GM12878 (cell line): ENCODE measurements at regions not wholly inside any gene's neighbourhood (a gene's known extent, or its start where the extent isn't known, plus 50 kb on each side); places are given as distances from the start of the nearest gene placed in this dataset.

ENCODE experiments used
- ATAC-seq: fragments of 200-7000 bp; cut with Tn5 transposase; 3 replicates; pipeline ENCODE4 v1.9.1; 2020; ENCODE audit warnings: mild to moderate bottlenecking, moderate library complexity
- BruUV-seq: library from RNA; stranded (reverse); fragments of 400-500 nt; replicated peaks from 2 replicates; lab custom pipeline; 2021; lab: Mats Ljungman, UMichigan
- CTCF ChIA-PET: fragments of 300-600 bp; sonication (Branson Sonifier 250); formaldehyde crosslinking; extraction: SDS; loops from one replicate; lab custom pipeline; 2021; ENCODE audit warnings: inconsistent platforms; lab: Yijun Ruan, JAX
- POLR2A ChIA-PET: fragments of 350-600 bp; formaldehyde crosslinking; extraction: SDS; loops from one replicate; lab custom pipeline; 2021; ENCODE audit warnings: inconsistent platforms; lab: Charles Lee
- RAD21 ChIA-PET: fragments of 300-600 bp; sonication (Branson Sonifier 250); formaldehyde crosslinking; loops from one replicate; lab custom pipeline; 2023; ENCODE audit warnings: antibody characterized with exemption; ENCODE audit not compliant: unreplicated experiment; lab: Charles Lee
- SMC1A ChIA-PET: fragments of 300-600 bp; sonication (Branson Sonifier 250); formaldehyde crosslinking; loops from one replicate; lab custom pipeline; 2023; ENCODE audit not compliant: unreplicated experiment, uncharacterized antibody; lab: Charles Lee
- DNase-seq: peaks from one replicate; pipeline ENCODE4 v3.0.0-alpha.2; 2011; ENCODE audit warnings: low read depth, low spot score
- FAIRE-seq: peaks from 3 replicates; lab custom pipeline; 2011; peaks lifted over from hg19 to GRCh38; lab: Jason Lieb, UNC
- H2AFZ ChIP-seq: 2 replicates; pipeline ENCODE4 v1.6.0; 2011; ENCODE audit warnings: low read depth, low read length, control low read depth; ENCODE audit not compliant: control insufficient read depth
- H3K27ac ChIP-seq: 2 replicates; pipeline ENCODE4 v1.5.1; 2011; ENCODE audit warnings: control low read depth; ENCODE audit not compliant: control insufficient read depth, insufficient read depth
- H3K27me3 ChIP-seq, 2 experiments: replicated peaks in 1 of 2; 2 replicates each; pipeline versions ENCODE4 v1.6.0 to v1.6.1; 2011; ENCODE audit warnings: low read length in 1 of 2; ENCODE audit not compliant: control insufficient read depth in 2 of 2, insufficient read depth in 2 of 2
- H3K36me3 ChIP-seq, 2 experiments: 2 replicates each; pipeline ENCODE4 v1.5.1; 2011; ENCODE audit warnings: low read length in 1 of 2; ENCODE audit not compliant: control insufficient read depth in 2 of 2, insufficient read depth in 2 of 2
- H3K4me1 ChIP-seq: 2 replicates; pipeline ENCODE4 v1.6.1; 2011; ENCODE audit warnings: mild to moderate bottlenecking, low read length, moderate library complexity, mixed read lengths; ENCODE audit not compliant: control insufficient read depth, insufficient read depth
- H3K4me2 ChIP-seq: 2 replicates; pipeline ENCODE4 v1.6.0; 2011; ENCODE audit warnings: control low read depth; ENCODE audit not compliant: control insufficient read depth, insufficient read depth
- H3K4me3 ChIP-seq: fragments of 200-600 bp; sonication (generic); 2 replicates; pipeline ENCODE4 v1.5.1; 2016
- H3K79me2 ChIP-seq: 2 replicates; pipeline ENCODE4 v1.6.0; 2011; ENCODE audit warnings: low read length; ENCODE audit not compliant: control insufficient read depth, insufficient read depth
- H3K9ac ChIP-seq: 2 replicates; pipeline ENCODE4 v1.8.0; 2011; ENCODE audit warnings: low read length, control low read depth, mixed read lengths; ENCODE audit not compliant: control insufficient read depth, insufficient read depth
- H3K9me3 ChIP-seq: replicated peaks from 3 replicates; pipeline ENCODE4 v1.5.1; 2011; ENCODE audit warnings: mild to moderate bottlenecking, low read length; ENCODE audit not compliant: control insufficient read depth, insufficient read depth
- H4K20me1 ChIP-seq: 2 replicates; pipeline ENCODE4 v1.6.0; 2011; ENCODE audit not compliant: control insufficient read depth, insufficient read depth
- BCL11A ChIP-seq: IDR thresholded peaks from 2 replicates; pipeline ENCODE4 v1.6.1; 2011; ENCODE audit warnings: low read depth, low read length
- CBX5 ChIP-seq: sonication (generic); IDR thresholded peaks from 2 replicates; pipeline ENCODE4 v1.6.1; 2016; ENCODE audit warnings: low read depth, moderate library complexity, mild to moderate bottlenecking, inconsistent platforms
- CREB1 ChIP-seq: IDR thresholded peaks from 2 replicates; pipeline ENCODE4 v1.6.1; 2012; ENCODE audit warnings: low read depth, mild to moderate bottlenecking, inconsistent platforms
- EGR1 ChIP-seq, 2 experiments: IDR thresholded peaks; 1 replicate in 1 of 2; 2 replicates in 1 of 2; pipeline ENCODE4 v1.6.1; 2011 to 2012; ENCODE audit warnings: low read depth in 2 of 2, low read length in 2 of 2, borderline replicate concordance in 1 of 2, mild to moderate bottlenecking in 1 of 2, moderate library complexity in 1 of 2
- KLF5 ChIP-seq: fragments of 450-650 bp; IDR thresholded peaks from 2 replicates; pipeline ENCODE4 v1.6.1; 2014; ENCODE audit warnings: mild to moderate bottlenecking; ENCODE audit not compliant: partially characterized antibody
- LARP7 ChIP-seq: fragments of 450-650 bp; IDR thresholded peaks from 2 replicates; pipeline ENCODE4 v1.6.1; 2017; ENCODE audit warnings: mild to moderate bottlenecking
- MTA3 ChIP-seq: IDR thresholded peaks from 2 replicates; pipeline ENCODE4 v1.6.1; 2012; ENCODE audit warnings: low read length, inconsistent platforms, borderline replicate concordance
- NBN ChIP-seq: fragments of 450-650 bp; IDR thresholded peaks from 2 replicates; pipeline ENCODE4 v1.6.1; 2016
- POLR2A ChIP-seq: IDR thresholded peaks from 2 replicates; pipeline ENCODE4 v1.6.1; 2011; ENCODE audit warnings: low read depth, mild to moderate bottlenecking, low read length
- SMAD5 ChIP-seq: IDR thresholded peaks from 2 replicates; pipeline ENCODE4 v1.6.1; 2016; ENCODE audit warnings: antibody characterized with exemption, low read depth
- STAT3 ChIP-seq: IDR thresholded peaks from 2 replicates; pipeline ENCODE4 v1.6.1; 2011; ENCODE audit warnings: low read depth, low read length, improper control_type of control experiment
- SUPT20H ChIP-seq: IDR thresholded peaks from 2 replicates; pipeline ENCODE4 v1.6.1; 2011; ENCODE audit warnings: low read depth, mild to moderate bottlenecking, low read length, moderate library complexity, borderline replicate concordance; ENCODE audit not compliant: control insufficient read depth
- TBL1XR1 ChIP-seq: IDR thresholded peaks from 2 replicates; pipeline ENCODE4 v1.6.1; 2012; ENCODE audit warnings: low read depth, low read length, improper control_type of control experiment
- ZBED1 ChIP-seq: IDR thresholded peaks from 2 replicates; pipeline ENCODE4 v1.6.1; 2016; ENCODE audit warnings: borderline replicate concordance
- WGBS: methylation state at CpG from one replicate; pipeline ENCODE4 v1.1.6; 2016; ENCODE audit warnings: low lambda C conversion rate; ENCODE audit not compliant: insufficient replicate concordance, insufficient coverage; ENCODE audit errors: missing lambda C conversion rate; 5-methylcytosine and 5-hydroxymethylcytosine counted together
- in situ Hi-C: fragments of 300-500 bp; cut with MboI; formaldehyde crosslinking; loops from 9 replicates; pipeline ENCODE4 v1.14.3; 2018; ENCODE audit warnings: mixed read lengths
- intact Hi-C: fragments of 100-400 bp; cut with micrococcal nuclease; formaldehyde crosslinking; loops from one replicate; pipeline ENCODE4 v1.14.2; 2022; ENCODE audit not compliant: unreplicated experiment
- TF ChIP-seq, protein P1 (sequence below): IDR thresholded peaks from 2 replicates; pipeline ENCODE4 v1.6.1; 2011; ENCODE audit warnings: low read depth, mild to moderate bottlenecking, low read length, moderate library complexity, borderline replicate concordance; ENCODE audit errors: extremely low read depth
- TF ChIP-seq, protein P2 (sequence below): IDR thresholded peaks from 2 replicates; pipeline ENCODE4 v1.6.1; 2012; ENCODE audit warnings: low read depth, low read length, improper control_type of control experiment
- TF ChIP-seq, protein P3 (sequence below): IDR thresholded peaks from 2 replicates; pipeline ENCODE4 v1.6.1; 2012; ENCODE audit warnings: low read depth, low read length, improper control_type of control experiment
- TF ChIP-seq, protein P4 (sequence below): fragments of 450-650 bp; IDR thresholded peaks from 2 replicates; pipeline ENCODE4 v1.6.1; 2018; ENCODE audit warnings: borderline replicate concordance, mild to moderate bottlenecking; ENCODE audit not compliant: partially characterized antibody

DNA sequence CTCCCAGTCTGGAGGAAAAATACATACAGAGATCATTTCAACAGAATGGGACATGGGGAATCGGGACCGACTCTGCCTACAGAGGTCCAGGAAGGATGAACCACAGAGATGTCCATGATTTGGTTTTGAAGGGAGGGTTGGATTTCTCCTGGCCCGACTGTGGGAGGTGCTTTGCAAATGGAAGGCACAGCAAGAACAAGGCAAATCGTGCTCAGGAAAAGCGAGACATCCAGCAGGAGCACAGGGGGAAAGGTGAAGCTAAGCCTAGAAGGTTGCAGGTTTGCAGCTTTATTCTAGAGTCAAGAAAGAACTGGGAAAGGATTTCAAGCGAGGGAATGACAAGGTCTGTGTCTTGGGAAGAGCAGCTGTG is 181.9 kb downstream of the OPA1 start:
- no peak overlapping the region for H3K9ac ChIP-seq
- FAIRE-seq (no peak), DNase-seq (no peak), ATAC-seq (no peak)
- H3K27me3 ChIP-seq = no peaks in the 10 kb centered on the region
- BruUV-seq = no TSS peak
- no peak overlapping the region for H3K4me3 ChIP-seq
- H3K27ac ChIP-seq = no peak overlapping the region
- intact Hi-C loops (loop anchor here (5.0 kb wide), 1 partner anchor 113 kb away; no protein-coding TSS in a partner anchor), in situ Hi-C loops (no loop called here)
- H2AFZ ChIP-seq = no peak overlapping the region
- H3K4me1 ChIP-seq = no peaks in the 10 kb centered on the region
- no peaks in the 10 kb centered on the region for H3K79me2 ChIP-seq
- TF ChIP-seq MTA3 = no peak
- TF ChIP-seq STAT3 = no peak
- no peak for TF ChIP-seq LARP7
- no peak for TF ChIP-seq SMAD5
- no peak for TF ChIP-seq ZBED1
- TF ChIP-seq BCL11A = no peak
- TF ChIP-seq, protein P1, sequence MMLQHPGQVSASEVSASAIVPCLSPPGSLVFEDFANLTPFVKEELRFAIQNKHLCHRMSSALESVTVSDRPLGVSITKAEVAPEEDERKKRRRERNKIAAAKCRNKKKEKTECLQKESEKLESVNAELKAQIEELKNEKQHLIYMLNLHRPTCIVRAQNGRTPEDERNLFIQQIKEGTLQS = no peak
- TF ChIP-seq CBX5 = no peak
- TF ChIP-seq KLF5 = no peak
- TF ChIP-seq NBN = no peak
- no peak for TF ChIP-seq EGR1 (IDR thresholded peaks at IDR 0.05; ENCODE audit: borderline replicate concordance in 1 of 2, low read depth in 2 of 2, low read length in 2 of 2)
- TF ChIP-seq, protein P2, sequence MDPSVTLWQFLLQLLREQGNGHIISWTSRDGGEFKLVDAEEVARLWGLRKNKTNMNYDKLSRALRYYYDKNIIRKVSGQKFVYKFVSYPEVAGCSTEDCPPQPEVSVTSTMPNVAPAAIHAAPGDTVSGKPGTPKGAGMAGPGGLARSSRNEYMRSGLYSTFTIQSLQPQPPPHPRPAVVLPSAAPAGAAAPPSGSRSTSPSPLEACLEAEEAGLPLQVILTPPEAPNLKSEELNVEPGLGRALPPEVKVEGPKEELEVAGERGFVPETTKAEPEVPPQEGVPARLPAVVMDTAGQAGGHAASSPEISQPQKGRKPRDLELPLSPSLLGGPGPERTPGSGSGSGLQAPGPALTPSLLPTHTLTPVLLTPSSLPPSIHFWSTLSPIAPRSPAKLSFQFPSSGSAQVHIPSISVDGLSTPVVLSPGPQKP = no peak
- no peak for TF ChIP-seq SUPT20H
- TF ChIP-seq TBL1XR1 = no peak
- TF ChIP-seq CREB1 = no peak
- TF ChIP-seq, protein P3, sequence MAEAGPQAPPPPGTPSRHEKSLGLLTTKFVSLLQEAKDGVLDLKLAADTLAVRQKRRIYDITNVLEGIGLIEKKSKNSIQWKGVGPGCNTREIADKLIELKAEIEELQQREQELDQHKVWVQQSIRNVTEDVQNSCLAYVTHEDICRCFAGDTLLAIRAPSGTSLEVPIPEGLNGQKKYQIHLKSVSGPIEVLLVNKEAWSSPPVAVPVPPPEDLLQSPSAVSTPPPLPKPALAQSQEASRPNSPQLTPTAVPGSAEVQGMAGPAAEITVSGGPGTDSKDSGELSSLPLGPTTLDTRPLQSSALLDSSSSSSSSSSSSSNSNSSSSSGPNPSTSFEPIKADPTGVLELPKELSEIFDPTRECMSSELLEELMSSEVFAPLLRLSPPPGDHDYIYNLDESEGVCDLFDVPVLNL = no peak
- TF ChIP-seq, protein P4, sequence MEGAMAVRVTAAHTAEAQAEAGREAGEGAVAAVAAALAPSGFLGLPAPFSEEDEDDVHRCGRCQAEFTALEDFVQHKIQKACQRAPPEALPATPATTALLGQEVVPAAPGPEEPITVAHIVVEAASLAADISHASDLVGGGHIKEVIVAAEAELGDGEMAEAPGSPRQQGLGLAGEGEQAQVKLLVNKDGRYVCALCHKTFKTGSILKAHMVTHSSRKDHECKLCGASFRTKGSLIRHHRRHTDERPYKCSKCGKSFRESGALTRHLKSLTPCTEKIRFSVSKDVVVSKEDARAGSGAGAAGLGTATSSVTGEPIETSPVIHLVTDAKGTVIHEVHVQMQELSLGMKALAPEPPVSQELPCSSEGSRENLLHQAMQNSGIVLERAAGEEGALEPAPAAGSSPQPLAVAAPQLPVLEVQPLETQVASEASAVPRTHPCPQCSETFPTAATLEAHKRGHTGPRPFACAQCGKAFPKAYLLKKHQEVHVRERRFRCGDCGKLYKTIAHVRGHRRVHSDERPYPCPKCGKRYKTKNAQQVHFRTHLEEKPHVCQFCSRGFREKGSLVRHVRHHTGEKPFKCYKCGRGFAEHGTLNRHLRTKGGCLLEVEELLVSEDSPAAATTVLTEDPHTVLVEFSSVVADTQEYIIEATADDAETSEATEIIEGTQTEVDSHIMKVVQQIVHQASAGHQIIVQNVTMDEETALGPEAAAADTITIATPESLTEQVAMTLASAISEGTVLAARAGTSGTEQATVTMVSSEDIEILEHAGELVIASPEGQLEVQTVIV = no peak
- TF ChIP-seq POLR2A = no peak
- SMC1A ChIA-PET = interaction anchor here (1.0 to 1.3 kb wide), 2 partner anchors 109 to 535 kb away, joined by 4 to 5 read pairs; no protein-coding TSS in a partner anchor
- WGBS = 65% methylated on average over 6 of the region's 6 CpGs
- H3K4me2 ChIP-seq = no peak overlapping the region
- POLR2A ChIA-PET = no interaction called here
- CTCF ChIA-PET = interaction anchor here (0.6 to 2.4 kb wide), 3 partner anchors 109 to 541 kb away, joined by 3 to 10 read pairs (median 4); no protein-coding TSS in a partner anchor
- H3K36me3 ChIP-seq = no peaks in the 10 kb centered on the region
- H3K9me3 ChIP-seq = no peaks in the 10 kb centered on the region
- H4K20me1 ChIP-seq = no peaks in the 10 kb centered on the region
- RAD21 ChIA-PET = no interaction called here
